SK-N-SH (cell line): ENCODE measurements at regions not wholly inside any gene's neighbourhood (a gene's known extent, or its start where the extent isn't known, plus 50 kb on each side); places are given as distances from the start of the nearest gene placed in this dataset.

Experiments used
- CTCF ChIP-seq: fragments of 200-600 bp; sonication (generic); IDR thresholded peaks from 2 replicates; pipeline ENCODE4 v1.6.1; 2017; ENCODE audit warnings: antibody characterized with exemption, mild to moderate bottlenecking, moderate library complexity
- EP300 ChIP-seq, 2 experiments: IDR thresholded peaks; 2 replicates each; pipeline versions ENCODE4 v1.4.0 to v1.6.1; 2012; ENCODE audit warnings: borderline replicate concordance in 1 of 2, low read depth in 1 of 2, low read length in 1 of 2
- GABPA ChIP-seq: IDR thresholded peaks from 2 replicates; pipeline ENCODE4 v1.4.0; 2012; ENCODE audit warnings: low read depth, mild to moderate bottlenecking
- IRF3 ChIP-seq: fragments of 150-350 bp; IDR thresholded peaks from 2 replicates; pipeline ENCODE4 v1.6.1; 2016; ENCODE audit warnings: mild to moderate bottlenecking, low read depth, low read length
- MAX ChIP-seq: IDR thresholded peaks from 2 replicates; pipeline ENCODE4 v1.4.0; 2012; ENCODE audit warnings: low read depth
- NRF1 ChIP-seq: IDR thresholded peaks from 2 replicates; pipeline ENCODE4 v1.6.1; 2012; ENCODE audit warnings: low read depth, mild to moderate bottlenecking, low read length
- POLR2AphosphoS5 ChIP-seq: IDR thresholded peaks from 2 replicates; pipeline ENCODE4 v1.6.1; 2012; ENCODE audit warnings: low read depth, low read length
- USF1 ChIP-seq: IDR thresholded peaks from 2 replicates; pipeline ENCODE4 v1.4.0; 2012; ENCODE audit warnings: low read depth, borderline replicate concordance
- USF2 ChIP-seq: fragments of 150-350 bp; IDR thresholded peaks from 2 replicates; pipeline ENCODE4 v1.6.1; 2017; ENCODE audit warnings: antibody characterized with exemption, low read length, low read depth, borderline replicate concordance
- ZBTB33 ChIP-seq: IDR thresholded peaks from 2 replicates; pipeline ENCODE4 v1.4.0; 2012; ENCODE audit warnings: low read depth, borderline replicate concordance

GRCh38 chr12:124207049-124207448, 87.8 kb upstream of the RFLNA start:
- TF ChIP-seq ZBTB33, result no peak
- TF ChIP-seq MAX, result no peak
- no peak for TF ChIP-seq CTCF
- no peak for TF ChIP-seq USF1
- TF ChIP-seq IRF3, result no peak
- TF ChIP-seq POLR2AphosphoS5, result no peak
- TF ChIP-seq USF2, result no peak
- TF ChIP-seq GABPA, result no peak
- no peak for TF ChIP-seq NRF1
- no peak for TF ChIP-seq EP300 (IDR thresholded peaks at IDR 0.05; ENCODE audit: borderline replicate concordance in 1 of 2, low read depth in 1 of 2, low read length in 1 of 2)
